ENCODE measurements at regions not wholly inside any gene's neighbourhood (a gene's known extent, or its start where the extent isn't known, plus 50 kb on each side); places are given as distances from the start of the nearest gene placed in this dataset.

- no peak for DNase-seq
These were observed 247.7 kb downstream of the IL20RB start for GRCh38 chr3:137205394-137206045.

GRCh38 chr3:137207616-137208015 lies 249.8 kb downstream of the IL20RB start:
- DNase-seq: no peak

GRCh38 chr3:137217733-137218132 lies 259.9 kb downstream of the IL20RB start:
- no peak for DNase-seq

DNA sequence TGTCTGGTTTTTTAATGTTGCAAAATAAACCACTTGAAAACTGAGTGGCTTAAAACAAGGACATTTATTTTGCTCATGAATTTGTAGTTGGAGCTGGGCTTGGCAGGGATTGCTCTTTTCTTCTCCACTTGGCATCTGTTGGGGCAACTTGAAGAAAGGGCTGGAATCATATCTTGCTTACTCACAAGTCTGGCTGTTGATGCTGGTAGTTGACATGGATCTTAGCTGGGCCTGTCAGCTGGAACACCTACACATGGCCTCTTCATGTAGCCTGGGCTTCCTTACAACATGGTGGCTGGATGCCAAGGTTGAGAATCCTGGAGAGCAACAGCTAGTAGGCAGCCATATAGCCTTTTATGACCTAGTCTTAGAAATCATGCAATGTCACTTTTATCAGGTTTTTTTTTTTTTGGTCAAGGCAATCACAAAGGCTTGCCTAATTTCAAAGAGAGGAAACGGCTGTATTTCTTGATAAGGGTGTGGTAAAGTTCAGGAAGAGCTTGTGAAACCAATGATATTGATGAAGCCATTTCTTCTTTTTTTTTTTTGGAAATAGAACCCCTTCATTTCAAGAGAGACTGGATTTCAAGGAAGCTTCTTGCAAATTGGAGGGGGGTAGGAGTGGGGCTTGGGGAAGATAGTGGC lies 262.1 kb downstream of the IL20RB start:
- DNase-seq: no peak

- DNase-seq: no peak
These were observed 265.0 kb downstream of the IL20RB start for GRCh38 chr3:137222736-137223225.

- no peak for DNase-seq
These were observed 266.7 kb downstream of the IL20RB start for GRCh38 chr3:137224464-137224863.

GRCh38 chr3:137242836-137243400 lies 285.1 kb downstream of the IL20RB start:
- DNase-seq: no peak

DNA sequence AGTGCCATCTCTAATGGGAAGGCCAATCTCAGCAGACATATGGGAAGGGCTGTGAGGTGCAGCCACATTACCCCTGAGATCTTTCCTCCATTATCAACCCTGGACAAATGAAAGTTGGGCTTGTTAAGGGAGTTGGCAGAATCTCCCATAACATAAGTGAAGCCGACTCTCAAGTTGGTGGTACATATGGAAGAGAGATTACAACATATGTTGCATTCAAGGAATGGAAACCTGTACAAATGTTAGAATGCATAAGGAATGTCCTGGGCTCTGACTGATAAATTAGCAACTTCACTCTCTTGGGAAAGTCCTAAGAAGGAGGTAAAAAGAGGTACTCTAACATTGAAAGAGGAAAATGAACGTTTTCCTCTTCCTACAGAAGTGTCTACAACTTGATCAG lies 288.7 kb downstream of the IL20RB start:
- no peak for DNase-seq

- DNase-seq: no peak
These were observed 291.6 kb downstream of the IL20RB start for GRCh38 chr3:137249311-137249940.

GRCh38 chr3:137259089-137259488 lies 301.3 kb downstream of the IL20RB start:
- DNase-seq: no peak

- no peak for DNase-seq
These were observed 301.9 kb downstream of the IL20RB start for GRCh38 chr3:137259701-137260100.

DNA sequence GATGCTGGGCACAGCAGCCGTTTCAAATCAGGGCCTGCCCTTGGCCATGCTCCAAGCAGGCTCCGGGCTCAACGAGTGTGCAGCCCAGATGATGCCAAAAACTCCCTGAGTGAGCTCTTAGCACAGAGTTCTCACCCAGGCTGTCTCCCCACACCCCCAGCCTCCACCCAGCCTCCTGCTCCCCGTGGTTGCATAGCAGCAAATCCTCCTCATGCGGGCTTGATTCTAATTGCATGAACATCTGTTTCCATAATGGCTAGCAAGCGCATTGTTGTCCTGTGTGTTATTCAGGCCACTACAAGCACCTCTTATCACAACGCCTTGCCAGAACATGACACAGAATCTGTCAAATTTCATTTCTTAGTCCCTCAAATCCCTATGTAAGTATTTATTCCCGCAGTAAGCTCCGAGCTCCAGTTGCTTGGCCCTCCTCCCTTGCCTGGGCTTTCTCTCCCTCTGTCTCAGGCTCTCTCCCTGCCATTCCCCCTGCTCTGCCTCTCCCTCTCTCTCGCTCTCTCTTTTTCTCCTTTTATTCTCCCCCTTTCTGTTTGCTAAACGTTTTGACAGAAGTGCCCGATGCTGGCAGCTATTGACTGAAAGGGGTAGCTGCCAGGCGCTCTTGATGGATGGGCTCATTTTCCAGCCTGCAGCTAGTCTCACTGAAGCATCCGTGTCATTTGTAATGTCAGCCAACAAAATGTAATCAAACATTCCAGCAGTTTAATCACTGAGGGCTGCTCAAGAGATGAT lies 306.5 kb downstream of the IL20RB start:
- no peak for DNase-seq

DNA sequence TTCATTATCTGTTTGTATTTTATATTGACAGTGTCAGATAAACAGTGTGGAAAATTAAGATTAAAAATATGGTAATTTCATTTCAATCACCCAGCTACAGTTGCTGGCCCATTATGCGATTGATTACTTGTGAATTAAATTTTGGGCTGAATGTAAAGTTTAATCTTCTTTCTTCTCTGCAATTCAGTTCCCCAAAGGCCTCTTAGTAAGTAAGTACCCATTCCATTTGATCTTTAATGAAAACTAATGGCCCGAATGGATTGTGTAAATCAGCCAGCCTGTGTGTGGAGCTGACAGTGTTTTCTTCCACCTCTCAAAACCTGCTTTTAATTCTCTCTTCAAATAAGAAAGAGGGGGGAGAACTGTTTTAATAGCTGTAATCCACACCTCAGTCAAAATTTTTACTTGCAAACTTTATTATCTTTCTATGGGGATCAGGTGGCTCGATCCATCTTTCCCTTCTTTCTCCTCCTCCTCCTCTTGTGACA lies 307.1 kb downstream of the IL20RB start:
- DNase-seq: no peak

- DNase-seq: no peak
These were observed 325.1 kb downstream of the IL20RB start for GRCh38 chr3:137282871-137283270.

DNA sequence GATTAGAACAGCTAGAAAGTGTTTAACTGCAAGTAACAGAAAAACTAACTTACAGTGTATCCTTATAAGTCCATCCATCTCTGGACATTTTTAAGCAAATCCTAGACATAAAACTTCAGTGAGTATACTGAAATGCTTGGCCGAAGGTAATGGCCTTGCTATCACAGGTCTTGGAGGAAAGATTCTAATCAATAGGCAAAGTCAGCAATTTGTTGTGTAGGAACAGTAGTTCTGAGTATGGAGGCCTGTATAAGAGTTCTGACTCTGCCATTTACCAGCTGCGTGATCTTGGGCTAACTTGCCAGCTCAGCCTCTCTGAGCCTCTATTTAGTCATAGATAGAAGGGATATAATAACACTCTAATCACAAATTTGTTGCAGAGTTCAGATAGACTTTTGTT lies 328.1 kb downstream of the IL20RB start:
- no peak for DNase-seq

DNA sequence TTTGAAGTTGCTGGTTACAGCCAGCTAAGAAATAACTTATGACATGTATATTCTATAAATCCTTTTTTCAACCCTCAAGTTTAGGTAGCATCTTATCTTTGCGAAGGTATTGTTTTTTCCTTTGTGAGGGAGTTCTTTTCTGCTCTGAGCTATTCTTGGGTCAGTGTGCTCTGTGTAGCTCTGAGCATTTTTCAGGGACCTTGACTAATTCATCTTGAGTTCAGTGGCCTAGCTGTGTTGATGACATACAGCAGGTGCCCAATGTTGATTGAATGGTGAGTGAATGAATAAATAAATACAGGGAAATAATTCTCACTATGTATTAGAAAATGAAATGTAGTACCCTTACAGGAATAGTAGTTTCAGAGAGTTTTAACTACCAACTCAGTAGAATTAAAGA lies 335.3 kb downstream of the IL20RB start:
- no peak for DNase-seq

- no peak for DNase-seq
These were observed 336.4 kb downstream of the IL20RB start for GRCh38 chr3:137294139-137294538.

DNA sequence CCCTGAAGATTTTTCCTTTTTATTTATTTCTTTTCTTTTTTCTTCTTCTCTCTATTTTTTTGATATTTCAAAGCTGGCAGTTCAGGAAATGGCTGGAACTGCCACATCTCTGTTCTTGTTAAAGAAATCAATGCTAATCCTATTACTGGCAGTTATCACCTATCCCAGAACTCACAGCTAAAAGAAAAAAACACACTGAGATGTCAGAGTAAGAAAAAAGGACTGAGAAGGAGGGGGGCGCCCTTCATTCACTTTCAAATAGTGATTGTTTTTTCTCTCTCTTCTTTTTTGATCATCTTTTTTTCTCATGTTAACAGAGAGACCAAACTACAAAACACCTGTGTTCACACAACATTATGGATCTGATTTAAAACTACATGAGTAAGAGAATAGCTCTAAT lies 337.1 kb downstream of the IL20RB start:
- no peak for DNase-seq

DNA sequence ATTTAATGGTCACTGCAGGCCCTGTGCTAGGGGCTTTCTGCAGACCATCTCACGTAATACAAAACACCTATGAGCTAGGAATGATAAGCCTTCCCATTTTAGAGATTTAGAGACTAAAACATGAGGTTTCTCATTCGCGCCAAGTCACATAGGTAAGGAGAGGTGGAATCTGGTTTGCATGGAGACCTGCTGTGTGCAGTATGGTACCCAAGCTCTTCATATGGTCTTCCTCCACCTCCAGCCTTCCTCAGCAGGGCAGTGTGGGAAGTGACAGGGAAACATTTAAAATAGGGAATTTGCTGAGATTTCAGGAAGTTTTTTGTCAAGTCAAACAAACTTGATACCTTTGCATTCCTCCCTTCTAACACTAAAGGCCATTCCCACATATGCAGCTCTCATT lies 337.6 kb downstream of the IL20RB start:
- no peak for DNase-seq

DNA sequence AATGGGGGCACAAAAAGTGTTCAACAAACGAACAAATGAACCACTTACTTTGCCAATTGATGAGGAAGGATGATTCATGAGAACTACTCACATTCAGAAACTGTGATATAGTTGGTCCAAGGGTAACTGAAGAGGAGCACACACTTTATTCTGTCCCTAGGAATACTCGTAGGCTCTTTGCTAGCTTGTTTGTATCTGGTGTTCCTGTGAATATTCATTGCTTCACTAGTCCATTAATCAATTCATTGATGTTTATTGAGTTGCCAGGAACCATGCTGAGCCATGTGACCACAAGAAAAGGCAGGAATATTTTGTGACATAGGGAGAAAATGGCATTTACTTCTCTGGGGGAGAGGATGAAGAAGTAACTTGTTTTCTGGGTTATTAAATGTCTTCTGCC lies 338.3 kb downstream of the IL20RB start:
- DNase-seq: no peak

GRCh38 chr3:137297770-137298169 lies 340.0 kb downstream of the IL20RB start:
- no peak for DNase-seq

DNA sequence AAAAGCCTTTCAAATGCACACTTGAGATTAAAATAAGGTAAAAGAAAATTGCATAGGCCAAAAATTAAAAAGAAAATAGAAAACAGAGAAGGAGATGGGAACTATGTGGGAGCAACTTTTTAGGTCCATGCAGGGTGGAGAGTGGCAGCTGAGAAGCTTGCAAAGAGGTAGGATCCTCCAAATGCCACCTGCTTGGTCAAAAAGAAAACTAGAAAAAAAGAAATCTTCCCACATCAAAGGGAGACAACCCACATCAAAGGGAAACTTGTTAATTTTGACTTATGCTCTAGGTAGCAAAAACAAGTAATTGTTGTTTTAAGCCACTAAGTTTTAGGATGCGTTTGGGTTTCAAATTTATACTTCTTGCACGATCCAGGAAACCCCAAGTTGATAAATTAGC lies 342.9 kb downstream of the IL20RB start:
- no peak for DNase-seq
